Left colon (tissue), 2 donors: ENCODE measurements at regions not wholly inside any gene's neighbourhood (a gene's known extent, or its start where the extent isn't known, plus 50 kb on each side); places are given as distances from the start of the nearest gene placed in this dataset.
"Not testable (repeated sequence)": the region's sequence is repeated elsewhere in the genome, so short reads cannot be mapped to it uniquely, and the experiment has no call there.

Experiments
- ATAC-seq: fragments of 200-7000 bp; cut with Tn5 transposase; one replicate; pipeline ENCODE4 v1.9.1; 2020; ENCODE audit warnings: mild to moderate bottlenecking, moderate library complexity
- DNase-seq, 2 donors: peaks; one replicate each; pipeline ENCODE4 v3.0.0-alpha.2; 2020
- intact Hi-C, 2 donors: fragments of 100-400 bp; cut with DNase I in 1 of 2; cut with micrococcal nuclease in 1 of 2; formaldehyde crosslinking; loops; one replicate each; pipeline versions ENCODE4 v1.11.2 to v1.14.0; 2022; cut with DNase I, micrococcal nuclease
- donor health status: DM: no; HTN: no; CAD: no.
- donor health status: DM: yes; HTN: yes; CAD: no.

- ATAC-seq (peak; percentile 30), DNase-seq (no peak)
- intact Hi-C loops: no loop called here
Measured at GRCh38 chr21:39012326-39013230, 170.7 kb downstream of the PSMG1 start.

- intact Hi-C loops: no loop called here
- ATAC-seq (no peak), DNase-seq (no peak)
Measured at GRCh38 chr21:39011911-39012310, 171.3 kb downstream of the PSMG1 start.

DNA sequence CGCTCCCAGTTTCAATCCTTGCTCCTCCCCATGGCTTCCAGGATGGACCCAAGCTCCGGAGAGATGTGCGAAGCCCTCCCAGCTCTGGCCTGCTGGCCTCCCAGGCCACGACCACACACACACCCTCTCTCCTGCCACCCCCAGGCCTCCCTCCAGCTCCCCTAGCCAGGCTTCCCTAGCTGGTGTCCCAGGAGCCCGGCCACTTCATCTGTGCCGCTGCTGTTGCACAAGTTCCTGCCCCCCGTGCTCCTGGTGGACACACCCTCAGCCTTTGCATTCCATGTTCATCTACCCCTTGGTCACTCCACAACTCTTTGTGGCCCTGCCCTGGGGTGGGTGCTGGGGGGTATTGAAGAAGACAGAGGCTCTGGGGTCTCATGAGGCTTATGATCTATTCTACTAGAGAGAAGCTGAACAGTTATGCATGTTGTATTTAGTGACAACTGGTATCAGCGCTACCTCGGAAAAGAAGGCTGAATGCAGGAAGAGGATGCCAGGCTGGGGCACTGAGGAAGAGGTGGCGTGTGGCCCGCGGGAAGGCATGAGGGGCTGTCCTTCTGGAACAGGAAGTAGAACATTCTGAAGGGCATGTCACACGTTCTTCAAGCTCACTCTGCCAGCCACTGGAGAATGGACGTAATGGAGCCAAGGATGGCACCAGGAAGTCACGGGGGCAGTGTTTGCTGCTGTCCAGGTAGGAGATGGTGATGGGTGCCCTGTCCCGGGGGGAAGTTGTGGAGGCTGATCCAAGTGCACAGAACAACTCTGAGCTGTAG is 172.4 kb downstream of the PSMG1 start:
- ATAC-seq: no peak
- no peak for DNase-seq
- intact Hi-C loops: no loop called here

- intact Hi-C loops: no loop called here
- DNase-seq (no peak), ATAC-seq (no peak)
Measured at GRCh38 chr21:39009587-39010225, 173.5 kb downstream of the PSMG1 start.

DNA sequence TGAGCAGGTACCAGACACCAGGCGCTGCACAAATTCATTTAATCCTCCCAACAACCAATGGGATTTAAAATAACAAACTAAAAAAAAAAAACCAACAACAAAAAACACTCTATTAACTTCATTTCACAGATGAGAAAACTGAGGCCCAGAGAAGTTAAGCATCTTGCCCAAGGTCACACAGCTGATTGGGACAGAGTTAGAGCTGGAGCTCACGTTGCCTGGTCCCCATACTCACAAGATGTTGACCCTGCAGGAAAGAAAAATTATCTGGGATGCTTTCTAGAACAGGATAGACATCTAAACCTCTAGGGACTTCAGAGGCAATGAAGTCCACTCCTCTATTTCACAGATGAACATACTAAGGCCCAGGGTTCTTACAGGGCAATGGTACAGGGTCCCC is 175.3 kb downstream of the PSMG1 start:
- ATAC-seq: no peak
- intact Hi-C loops: no loop called here

DNA sequence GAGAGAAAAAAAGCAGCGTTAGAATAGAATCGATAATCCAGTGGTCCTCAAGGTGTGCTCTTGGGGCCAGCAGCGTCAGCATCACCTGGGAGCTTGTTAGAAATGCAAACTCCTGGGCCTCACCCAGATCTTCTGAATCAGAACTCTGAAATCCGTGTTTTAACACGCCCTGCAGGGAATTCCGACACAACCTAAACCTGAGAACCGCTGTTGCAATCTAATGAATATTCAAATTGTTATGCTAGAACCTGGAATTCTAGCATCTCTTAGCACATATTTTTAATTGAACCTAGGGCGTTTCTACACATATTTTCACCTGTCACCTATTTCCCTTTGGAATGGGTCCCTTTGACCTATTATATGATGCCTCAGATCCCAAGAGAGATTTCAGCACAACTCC is 175.7 kb downstream of the PSMG1 start:
- intact Hi-C loops: no loop called here
- DNase-seq: no peak
- peak; percentile 20 for ATAC-seq

More for the DNA sequence above, 175.3 kb downstream of the PSMG1 start:
- no peak for DNase-seq

DNA sequence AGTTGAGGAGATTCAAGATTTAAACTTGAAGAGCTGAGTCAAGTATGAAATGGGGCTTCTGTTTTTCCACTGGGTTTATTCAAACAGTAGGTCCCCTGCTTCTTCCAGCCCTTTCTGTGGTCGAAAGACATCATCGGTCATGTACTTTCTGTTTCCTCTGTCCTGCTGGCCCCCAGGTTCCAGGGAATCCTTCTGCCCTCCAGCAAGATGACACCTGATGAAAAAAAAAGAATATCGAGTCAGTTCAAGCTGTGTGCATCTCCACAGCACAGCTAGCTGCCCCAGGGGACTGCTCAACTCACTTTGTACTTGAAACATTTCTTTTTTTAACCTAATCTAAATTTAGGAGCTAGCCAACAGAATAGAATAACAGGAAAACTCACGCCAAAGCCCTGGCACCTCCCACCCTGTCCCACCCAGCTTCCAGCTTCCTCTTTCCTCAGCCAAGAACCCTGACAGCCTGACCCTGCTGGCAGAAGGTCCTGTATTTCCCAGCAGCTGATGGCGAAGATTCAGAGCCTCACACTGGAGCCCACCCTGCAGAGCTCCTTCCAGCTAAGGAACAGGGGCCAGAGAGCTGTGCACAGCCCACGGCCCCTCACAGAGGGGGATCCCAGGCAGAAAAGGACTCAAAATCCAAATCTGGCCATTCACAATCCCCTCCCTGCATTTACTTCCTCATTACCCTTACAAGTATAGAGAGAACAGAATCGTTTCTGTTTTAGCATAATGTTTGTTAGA is 176.5 kb downstream of the PSMG1 start:
- intact Hi-C loops: no loop called here
- peak; percentile 74 for ATAC-seq
- DNase-seq: peak; percentile 71 to 77

GRCh38 chr21:39005502-39005787 is 177.8 kb downstream of the PSMG1 start:
- intact Hi-C loops: no loop called here
- ATAC-seq (no peak), DNase-seq (no peak)

- DNase-seq (peak; percentile 56 to 66), ATAC-seq (peak; percentile 51)
- intact Hi-C loops: no loop called here
Measured at GRCh38 chr21:39004634-39005501, 178.4 kb downstream of the PSMG1 start.

DNA sequence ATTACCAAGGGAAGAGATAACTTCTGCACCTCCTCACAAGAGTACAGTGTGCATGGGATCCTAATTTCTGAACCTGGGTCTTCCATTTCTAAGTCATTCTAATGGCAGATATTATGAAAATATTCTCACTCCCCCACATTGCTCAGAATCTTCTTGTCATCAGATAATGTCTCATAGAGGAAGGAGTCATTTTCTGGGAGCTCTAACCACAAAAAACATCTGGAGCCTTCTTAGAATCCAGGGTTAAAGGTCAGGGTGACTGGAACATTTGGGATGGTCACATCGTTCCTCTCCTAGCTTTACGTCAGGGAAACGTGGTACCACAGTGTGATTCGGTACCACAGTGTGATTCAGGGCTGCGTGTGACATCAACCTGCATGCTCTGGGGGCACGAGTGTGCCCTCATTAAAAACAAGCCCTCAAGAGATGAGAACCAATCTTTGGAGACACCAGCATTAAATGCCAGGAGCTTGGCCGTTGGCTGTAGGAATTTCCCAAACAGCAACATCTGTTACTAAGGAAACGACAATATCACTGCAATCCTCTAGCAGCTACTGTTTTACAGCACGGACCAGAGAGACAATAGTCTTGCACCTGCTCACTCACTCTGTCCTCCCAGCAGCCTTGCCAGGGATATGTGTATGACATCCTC is 179.1 kb downstream of the PSMG1 start:
- DNase-seq (no peak), ATAC-seq (no peak)
- intact Hi-C loops: no loop called here

DNA sequence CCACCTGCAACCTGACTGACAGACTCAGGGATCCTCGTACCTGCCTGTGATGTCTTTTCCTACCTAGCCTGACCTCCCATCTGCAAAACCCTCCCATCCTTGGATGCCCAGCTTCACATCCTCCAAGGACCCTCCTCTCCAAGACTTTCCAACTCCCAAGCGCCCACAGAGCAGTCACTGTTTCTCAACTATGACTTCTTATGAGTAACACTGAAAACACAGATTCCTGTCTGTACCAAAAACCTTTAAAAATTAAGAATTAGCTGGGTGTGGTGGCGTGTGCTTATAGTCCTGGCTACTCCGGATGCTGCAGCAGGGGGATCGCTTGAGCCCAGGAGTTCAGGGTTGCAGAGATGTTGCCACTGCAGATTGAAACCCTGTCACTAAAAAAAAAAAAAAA is 181.9 kb downstream of the PSMG1 start:
- intact Hi-C loops: no loop called here
- ATAC-seq (no peak), DNase-seq (no peak)

- ATAC-seq: no peak
- intact Hi-C loops: no loop called here
- DNase-seq: no peak
Measured at GRCh38 chr21:39000496-39000895, 182.8 kb downstream of the PSMG1 start.

DNA sequence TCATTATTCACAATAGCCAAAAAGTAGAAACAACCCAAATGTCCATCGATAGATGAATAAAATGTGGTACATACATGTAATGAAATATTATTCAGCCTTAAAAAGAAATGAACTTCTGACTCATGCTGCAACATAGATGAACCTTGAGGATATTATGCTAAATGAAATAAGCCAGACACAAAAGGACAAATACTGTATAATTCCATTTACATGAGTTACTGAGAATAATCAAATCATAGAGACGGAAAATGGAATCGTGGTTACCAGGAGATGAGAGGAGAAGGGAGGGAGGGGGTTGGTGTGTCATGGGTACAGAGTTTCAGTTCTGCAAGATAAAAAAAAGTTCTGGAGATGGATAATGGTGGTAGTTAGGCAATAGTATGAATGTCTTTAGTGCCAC is 184.1 kb downstream of the PSMG1 start:
- ATAC-seq (no peak), DNase-seq (no peak)
- intact Hi-C loops: loop anchor here in 1 of 2 donors (10.0 kb wide), 1 partner anchor 184 kb away; no protein-coding TSS in a partner anchor

GRCh38 chr21:38998281-38998680 is 185.0 kb downstream of the PSMG1 start:
- not testable (repeated sequence) for DNase-seq, ATAC-seq
- intact Hi-C loops: loop anchor here in 1 of 2 donors (10.0 kb wide), 1 partner anchor 183 kb away; no protein-coding TSS in a partner anchor

- ATAC-seq, DNase-seq: not testable (repeated sequence)
- intact Hi-C loops: loop anchor here in 1 of 2 donors (10.0 kb wide), 1 partner anchor 183 kb away; no protein-coding TSS in a partner anchor
Measured at GRCh38 chr21:38997843-38998175, 185.4 kb downstream of the PSMG1 start.

GRCh38 chr21:38997051-38997842 is 186.0 kb downstream of the PSMG1 start:
- DNase-seq: no peak
- no peak for ATAC-seq
- intact Hi-C loops: loop anchor here in 1 of 2 donors (10.0 kb wide), 1 partner anchor 182 kb away; no protein-coding TSS in a partner anchor

- intact Hi-C loops: loop anchor here in 1 of 2 donors (10.0 kb wide), 1 partner anchor 182 kb away; no protein-coding TSS in a partner anchor
- DNase-seq: no peak
- no peak for ATAC-seq
Measured at GRCh38 chr21:38996355-38996754, 186.9 kb downstream of the PSMG1 start.
